H9 (cell line): ENCODE measurements at regions not wholly inside any gene's neighbourhood (a gene's known extent, or its start where the extent isn't known, plus 50 kb on each side); places are given as distances from the start of the nearest gene placed in this dataset.

ENCODE experiments used
- DNase-seq: peaks from one replicate; pipeline ENCODE4 v3.0.0-alpha.2; 2017
- H2AFZ ChIP-seq: one replicate; pipeline ENCODE4 v1.6.1; 2013; ENCODE audit warnings: mild to moderate bottlenecking, low read length, control low read depth, moderate library complexity
- H2AK5ac ChIP-seq: 2 replicates; pipeline ENCODE4 v1.6.1; 2013; ENCODE audit warnings: low read length, control low read depth, mixed read lengths; ENCODE audit not compliant: insufficient read length
- H2BK120ac ChIP-seq: one replicate; pipeline ENCODE4 v1.6.1; 2013; ENCODE audit warnings: low read depth, mild to moderate bottlenecking, low read length, control low read depth, inconsistent platforms; ENCODE audit not compliant: poor library complexity, severe bottlenecking
- H2BK12ac ChIP-seq: 2 replicates; pipeline ENCODE4 v1.6.1; 2013; ENCODE audit warnings: low read length, control low read depth, mixed read lengths, low read depth; ENCODE audit not compliant: insufficient read length
- H2BK15ac ChIP-seq: 2 replicates; pipeline ENCODE4 v1.6.1; 2013; ENCODE audit warnings: low read depth, low read length, control low read depth
- H2BK20ac ChIP-seq: one replicate; pipeline ENCODE4 v1.6.1; 2013; ENCODE audit warnings: low read depth, mild to moderate bottlenecking, low read length, control low read depth, inconsistent platforms; ENCODE audit not compliant: poor library complexity, severe bottlenecking
- H2BK5ac ChIP-seq: 2 replicates; pipeline ENCODE4 v1.6.1; 2013; ENCODE audit warnings: low read length, control low read depth, mixed read lengths; ENCODE audit not compliant: insufficient read length
- H3K14ac ChIP-seq: 2 replicates; pipeline ENCODE4 v1.6.1; 2013; ENCODE audit warnings: low read length, control low read depth; ENCODE audit not compliant: insufficient read depth
- H3K18ac ChIP-seq: 2 replicates; pipeline ENCODE4 v1.6.1; 2013; ENCODE audit warnings: low read depth, mild to moderate bottlenecking, mixed read lengths, low read length, control low read depth; ENCODE audit not compliant: insufficient read length
- H3K23ac ChIP-seq: 2 replicates; pipeline ENCODE4 v1.6.1; 2013; ENCODE audit warnings: low read length, control low read depth, mixed read lengths, low read depth; ENCODE audit not compliant: insufficient read length
- H3K23me2 ChIP-seq: 2 replicates; pipeline ENCODE4 v1.6.1; 2013; ENCODE audit warnings: low read depth, mild to moderate bottlenecking, mixed read lengths, low read length, control low read depth; ENCODE audit not compliant: insufficient read length, poor library complexity, severe bottlenecking
- H3K27ac ChIP-seq: 2 replicates; pipeline ENCODE4 v1.5.1; 2013; ENCODE audit warnings: low read length, control low read depth, mixed read lengths, low read depth; ENCODE audit not compliant: insufficient read length
- H3K27me3 ChIP-seq: 2 replicates; pipeline ENCODE4 v1.6.1; 2013; ENCODE audit warnings: low read length, control low read depth, inconsistent platforms; ENCODE audit not compliant: insufficient read depth
- H3K4ac ChIP-seq: 2 replicates; pipeline ENCODE4 v1.6.1; 2013; ENCODE audit warnings: low read depth, mild to moderate bottlenecking, control low read depth, inconsistent platforms, low read length, moderate library complexity
- H3K4me1 ChIP-seq: 2 replicates; pipeline ENCODE4 v1.6.1; 2013; ENCODE audit warnings: low read length, control low read depth, inconsistent platforms; ENCODE audit not compliant: insufficient read depth
- H3K4me2 ChIP-seq: 2 replicates; pipeline ENCODE4 v1.6.1; 2013; ENCODE audit warnings: low read length, control low read depth, mixed read lengths; ENCODE audit not compliant: insufficient read length, insufficient read depth
- H3K56ac ChIP-seq: 2 replicates; pipeline ENCODE4 v1.6.1; 2013; ENCODE audit warnings: low read depth, mild to moderate bottlenecking, mixed read lengths, low read length, control low read depth; ENCODE audit not compliant: insufficient read length
- H3K79me1 ChIP-seq: 2 replicates; pipeline ENCODE4 v1.6.1; 2013; ENCODE audit warnings: low read depth, mild to moderate bottlenecking, moderate library complexity, low read length, control low read depth, inconsistent platforms; ENCODE audit not compliant: insufficient read depth, poor library complexity, severe bottlenecking
- H3K79me2 ChIP-seq: 2 replicates; pipeline ENCODE4 v1.6.1; 2013; ENCODE audit warnings: low read length, control low read depth, inconsistent platforms; ENCODE audit not compliant: insufficient read depth
- H3K9ac ChIP-seq: 2 replicates; pipeline ENCODE4 v1.6.1; 2013; ENCODE audit warnings: low read length, control low read depth, mixed read lengths; ENCODE audit not compliant: insufficient read length; ENCODE audit errors: extremely low read depth
- H3K9me3 ChIP-seq: one replicate; pipeline ENCODE4 v1.6.1; 2013; ENCODE audit warnings: low read depth, low read length, inconsistent platforms; ENCODE audit not compliant: control insufficient read depth
- H3T11ph ChIP-seq: one replicate; pipeline ENCODE4 v1.6.1; 2013; ENCODE audit warnings: mild to moderate bottlenecking, low read length, control low read depth, inconsistent platforms
- H4K20me1 ChIP-seq: one replicate; pipeline ENCODE4 v1.6.1; 2013; ENCODE audit not compliant: control insufficient read depth, insufficient read length, insufficient read depth
- H4K5ac ChIP-seq: 2 replicates; pipeline ENCODE4 v1.6.1; 2013; ENCODE audit warnings: low read depth, mild to moderate bottlenecking, mixed read lengths, low read length, control low read depth; ENCODE audit not compliant: insufficient read length
- H4K8ac ChIP-seq: replicated peaks from 2 replicates; pipeline ENCODE4 v1.6.1; 2013; ENCODE audit warnings: low read length, control low read depth, mixed read lengths, low read depth; ENCODE audit not compliant: insufficient read length
- H4K91ac ChIP-seq: 2 replicates; pipeline ENCODE4 v1.6.1; 2013; ENCODE audit warnings: low read depth, mild to moderate bottlenecking, moderate library complexity, mixed read lengths, low read length, control low read depth; ENCODE audit not compliant: insufficient read length
- H3K27ac Mint-ChIP-seq, 3 experiments: 2 replicates in 2 of 3; 3 replicates in 1 of 3; pipeline ENCODE4 v1.8.0; 2020 to 2021; ENCODE audit warnings: mixed read lengths in 3 of 3, mild to moderate bottlenecking in 1 of 3, moderate library complexity in 1 of 3
- H3K27me3 Mint-ChIP-seq: 2 replicates; pipeline ENCODE4 v1.8.0; 2021; ENCODE audit warnings: low read depth, mild to moderate bottlenecking, moderate library complexity, mixed read lengths
- H3K36me3 Mint-ChIP-seq, 3 experiments: 2 replicates in 2 of 3; 3 replicates in 1 of 3; pipeline ENCODE4 v1.8.0; 2020 to 2021; ENCODE audit warnings: low read depth in 3 of 3, mixed read lengths in 3 of 3; ENCODE audit not compliant: insufficient read depth in 1 of 3
- H3K4me1 Mint-ChIP-seq, 2 experiments: 2 replicates each; pipeline ENCODE4 v1.8.0; 2020; ENCODE audit warnings: mixed read lengths in 2 of 2
- H3K4me3 Mint-ChIP-seq, 2 experiments: 2 replicates in 1 of 2; 3 replicates in 1 of 2; pipeline ENCODE4 v1.8.0; 2020 to 2021; ENCODE audit warnings: mild to moderate bottlenecking in 2 of 2, mixed read lengths in 2 of 2, moderate library complexity in 1 of 2
- H3K9me3 Mint-ChIP-seq, 2 experiments: 2 replicates in 1 of 2; 3 replicates in 1 of 2; pipeline ENCODE4 v1.8.0; 2020; ENCODE audit warnings: mild to moderate bottlenecking in 2 of 2, mixed read lengths in 2 of 2, moderate library complexity in 1 of 2
- WGBS: extraction: QIAGEN DNeasy Blood & Tissue Kit; methylation state at CpG from one replicate; pipeline ENCODE4 v1.1.7; 2013; ENCODE audit warnings: missing lambda C conversion rate, low lambda C conversion rate, mixed read lengths; ENCODE audit not compliant: insufficient read length; ENCODE audit errors: extremely low coverage; 5-methylcytosine and 5-hydroxymethylcytosine counted together
- TF ChIP-seq, protein P1 (sequence below): fragments of 200-600 bp; sonication (generic); conservative IDR thresholded peaks from 3 replicates; pipeline ENCODE4 v1.8.0; 2021; ENCODE audit warnings: antibody characterized with exemption, mild to moderate bottlenecking

DNA sequence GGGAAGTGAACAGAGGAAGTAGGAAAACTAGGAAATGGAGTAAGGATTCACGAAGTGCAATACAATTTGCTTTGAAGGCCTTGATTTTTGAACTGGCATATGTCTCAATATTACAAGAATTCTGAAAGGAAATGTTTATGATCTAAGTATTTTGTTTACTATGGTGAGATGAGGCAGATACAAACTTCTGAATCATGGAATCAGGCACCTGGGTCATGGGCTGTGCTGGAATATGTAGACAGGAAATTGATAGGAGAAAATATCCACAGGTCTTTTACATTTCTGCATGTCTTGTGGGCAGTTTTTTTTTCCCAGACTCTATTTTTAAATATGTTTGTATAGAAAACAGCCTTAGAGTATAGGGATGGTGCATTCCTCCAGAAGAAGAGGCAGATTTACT lies 117.1 kb downstream of the PPP1R3A start:
- Histone ChIP-seq H2BK12ac (no peak overlapping the region), H3K56ac (no peak overlapping the region), H3K27me3 (0 out of 2 replicates have a peak, but pooled peaks cover 3% of the 10 kb centered on the region), H3K9ac (no peak overlapping the region), H3K4ac (no peak overlapping the region), H3K79me2 (no peaks in the 10 kb centered on the region), H2BK20ac (no peak overlapping the region), H4K8ac (no peak overlapping the region), H2BK120ac (no peak overlapping the region), H4K5ac (no peak overlapping the region), H4K91ac (no peak overlapping the region), H3K9me3 (no peaks in the 10 kb centered on the region), H2AK5ac (no peak overlapping the region), H3K14ac (no peak overlapping the region), H3T11ph (no peak overlapping the region), H4K20me1 (no peaks in the 10 kb centered on the region), H3K4me2 (no peak overlapping the region), H3K4me1 (no peaks in the 10 kb centered on the region), H3K18ac (no peak overlapping the region), H3K27ac (no peak overlapping the region), H3K23me2 (no peaks in the 10 kb centered on the region), H3K23ac (no peak overlapping the region), H3K79me1 (no peaks in the 10 kb centered on the region), H2AFZ (no peak overlapping the region), H2BK15ac (no peak overlapping the region), H2BK5ac (no peak overlapping the region)
- DNase-seq: no peak
- H3K27ac Mint-ChIP-seq: no peak overlapping the region
- no peaks in the 10 kb centered on the region for H3K36me3 Mint-ChIP-seq
- TF ChIP-seq, protein P1, sequence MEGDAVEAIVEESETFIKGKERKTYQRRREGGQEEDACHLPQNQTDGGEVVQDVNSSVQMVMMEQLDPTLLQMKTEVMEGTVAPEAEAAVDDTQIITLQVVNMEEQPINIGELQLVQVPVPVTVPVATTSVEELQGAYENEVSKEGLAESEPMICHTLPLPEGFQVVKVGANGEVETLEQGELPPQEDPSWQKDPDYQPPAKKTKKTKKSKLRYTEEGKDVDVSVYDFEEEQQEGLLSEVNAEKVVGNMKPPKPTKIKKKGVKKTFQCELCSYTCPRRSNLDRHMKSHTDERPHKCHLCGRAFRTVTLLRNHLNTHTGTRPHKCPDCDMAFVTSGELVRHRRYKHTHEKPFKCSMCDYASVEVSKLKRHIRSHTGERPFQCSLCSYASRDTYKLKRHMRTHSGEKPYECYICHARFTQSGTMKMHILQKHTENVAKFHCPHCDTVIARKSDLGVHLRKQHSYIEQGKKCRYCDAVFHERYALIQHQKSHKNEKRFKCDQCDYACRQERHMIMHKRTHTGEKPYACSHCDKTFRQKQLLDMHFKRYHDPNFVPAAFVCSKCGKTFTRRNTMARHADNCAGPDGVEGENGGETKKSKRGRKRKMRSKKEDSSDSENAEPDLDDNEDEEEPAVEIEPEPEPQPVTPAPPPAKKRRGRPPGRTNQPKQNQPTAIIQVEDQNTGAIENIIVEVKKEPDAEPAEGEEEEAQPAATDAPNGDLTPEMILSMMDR: no peak
- H3K4me1 Mint-ChIP-seq: no peaks in the 10 kb centered on the region
- no peaks in the 10 kb centered on the region for H3K9me3 Mint-ChIP-seq
- H3K4me3 Mint-ChIP-seq: no peak overlapping the region
- no CpG with 5 or more reads among the region's 1 CpG for WGBS
- no peaks in the 10 kb centered on the region for H3K27me3 Mint-ChIP-seq
